GM21526 (cell line): ENCODE measurements at regions not wholly inside any gene's neighbourhood (a gene's known extent, or its start where the extent isn't known, plus 50 kb on each side); places are given as distances from the start of the nearest gene placed in this dataset.
"Not testable (repeated sequence)": the region's sequence is repeated elsewhere in the genome, so short reads cannot be mapped to it uniquely, and the experiment has no call there.

Experiments
- ATAC-seq: cut with Tn5 transposase; IDR thresholded peaks from one replicate; pipeline ENCODE4 v1.9.1; 2021; ENCODE audit warnings: moderate library complexity; ENCODE audit not compliant: unreplicated experiment, low FRiP score

DNA sequence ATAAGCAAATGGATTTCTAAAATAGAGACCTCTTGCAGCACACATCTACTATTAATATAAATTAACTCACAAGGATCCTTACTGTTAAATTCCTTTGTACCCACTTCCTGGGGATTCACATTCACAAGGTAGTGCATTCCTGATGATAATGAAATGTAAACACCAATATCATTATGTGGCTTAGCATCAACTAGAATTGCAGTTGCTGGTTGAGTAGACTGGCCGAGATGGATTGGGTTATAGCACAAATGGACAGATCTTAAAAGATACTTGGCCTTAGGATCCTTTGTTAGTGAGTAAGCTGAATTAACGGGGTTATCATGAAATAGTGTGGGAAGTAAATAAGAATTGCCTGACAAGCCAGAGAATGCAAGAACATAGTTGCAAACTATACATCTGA is 369.1 kb downstream of the AEBP2 start:
- no peak for ATAC-seq

DNA sequence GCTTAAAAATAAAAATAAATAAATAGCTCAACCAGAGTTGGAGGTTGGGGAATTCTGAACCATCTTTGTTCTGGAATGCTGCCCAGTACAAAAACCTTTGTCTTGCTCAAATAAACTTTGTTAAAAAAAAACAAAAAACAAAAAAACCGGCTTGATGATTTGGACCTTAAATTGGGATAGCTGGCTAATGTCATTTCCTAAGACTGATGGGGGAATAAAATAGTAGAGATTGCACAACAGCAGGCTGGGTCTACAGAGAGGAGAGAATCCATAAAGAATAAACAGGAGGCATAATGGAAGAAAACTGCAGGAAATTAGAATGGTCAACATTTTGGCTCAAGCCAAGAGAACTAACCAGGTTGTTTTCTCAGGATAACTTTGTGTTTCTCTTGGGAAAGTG is 370.9 kb downstream of the AEBP2 start:
- no peak for ATAC-seq

DNA sequence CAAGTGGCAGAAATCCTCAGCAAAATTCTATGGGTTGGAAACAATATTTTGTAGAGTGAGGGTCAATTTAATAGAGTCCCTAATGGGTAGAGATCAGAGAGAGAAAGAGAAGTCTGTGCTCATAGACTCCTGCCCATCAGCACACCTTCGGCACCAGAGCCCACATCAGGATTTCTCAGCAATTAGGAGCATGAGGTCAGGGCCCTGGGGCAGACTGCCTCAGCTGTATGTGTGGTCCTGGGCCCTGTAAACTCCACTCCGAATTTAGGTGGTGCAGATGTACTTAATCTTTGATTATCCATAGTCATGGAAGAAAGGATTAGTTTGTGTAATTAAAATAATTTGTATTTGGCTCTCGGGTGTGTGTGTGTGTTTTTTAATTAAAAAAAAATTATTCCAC is 372.6 kb downstream of the AEBP2 start:
- no peak for ATAC-seq

DNA sequence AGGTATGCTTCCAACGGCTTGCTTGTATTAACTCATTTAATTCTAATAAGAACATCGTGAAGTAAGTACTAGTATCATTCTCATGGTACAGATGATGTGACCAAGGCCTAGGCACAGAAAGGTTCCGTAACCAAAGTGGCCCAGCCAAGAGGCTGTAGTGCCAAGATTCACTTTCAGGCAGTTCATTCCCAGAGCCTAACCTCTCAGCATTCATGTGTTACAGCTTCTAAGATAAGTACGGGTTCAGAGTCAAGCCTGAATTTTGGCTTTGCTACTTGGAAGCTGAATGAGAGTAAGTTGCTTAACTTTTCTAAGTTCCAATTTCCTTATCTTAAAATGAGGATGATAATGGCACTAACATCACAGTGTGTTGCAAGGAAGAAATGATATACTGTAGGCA is 379.9 kb downstream of the AEBP2 start:
- no peak for ATAC-seq

DNA sequence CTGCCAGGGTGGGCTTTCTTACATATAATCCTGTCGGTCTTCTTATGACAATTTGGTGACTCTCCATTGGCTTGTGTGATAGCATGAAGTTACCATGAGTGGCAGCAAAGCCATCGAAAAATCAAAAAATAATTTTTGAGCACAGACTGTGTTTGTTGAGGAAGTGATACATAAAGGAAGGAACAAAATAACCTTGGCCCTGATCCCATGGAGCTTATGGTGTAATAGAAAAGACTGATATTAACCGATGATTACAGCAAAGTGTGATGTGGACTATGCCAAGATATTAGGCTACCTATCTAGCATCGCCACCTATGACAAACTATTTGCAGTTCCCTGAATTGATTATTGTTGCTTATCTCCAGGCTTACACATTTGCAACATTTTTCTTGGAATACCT is 383.2 kb downstream of the AEBP2 start:
- ATAC-seq, result no peak

DNA sequence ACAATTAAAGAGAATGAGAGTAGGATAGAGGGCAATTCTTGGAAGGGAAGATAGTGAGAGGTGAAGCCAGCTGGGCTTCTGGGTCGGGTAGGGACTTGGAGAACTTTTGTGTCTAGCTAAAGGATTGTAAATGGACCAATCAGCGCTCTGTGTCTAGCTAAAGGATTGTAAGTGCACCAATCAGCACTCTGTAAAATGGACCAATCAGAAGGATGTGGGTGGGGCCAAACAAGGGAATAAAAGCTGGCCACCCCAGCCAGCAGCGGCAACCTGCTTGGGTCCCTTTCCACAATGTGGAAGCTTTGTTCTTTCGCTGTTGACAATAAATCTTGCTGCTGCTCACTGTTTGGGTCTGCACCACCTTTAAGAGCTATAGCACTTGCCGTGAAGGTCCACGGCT is 384.0 kb downstream of the AEBP2 start:
- not testable (repeated sequence) for ATAC-seq

DNA sequence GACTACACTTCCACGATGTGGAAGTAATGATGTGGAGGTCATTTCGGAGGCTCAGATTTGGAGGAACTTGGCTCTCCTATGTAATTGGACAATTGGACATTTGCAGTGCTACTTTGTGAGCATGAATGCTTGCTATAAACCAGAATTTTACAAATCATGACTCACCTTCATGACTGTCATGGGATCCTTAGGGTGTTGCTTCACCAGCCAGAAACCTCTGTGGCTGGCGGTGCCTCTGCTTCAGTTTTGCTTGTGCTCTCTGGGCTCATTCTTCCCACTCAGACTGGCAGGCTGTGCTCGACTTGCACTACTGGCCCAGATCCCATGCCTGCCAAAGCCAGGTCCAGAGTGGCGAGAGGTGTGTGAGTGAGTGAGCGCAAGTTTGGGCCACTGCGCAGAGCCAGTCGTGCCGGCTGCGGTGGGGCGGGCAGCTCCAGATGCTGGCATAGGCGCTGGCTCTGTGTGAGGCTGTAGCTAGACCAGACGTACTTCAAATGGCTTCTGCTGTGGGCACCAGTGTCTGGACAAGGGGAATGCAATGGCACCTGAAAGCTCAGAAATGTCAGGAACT is 387.8 kb downstream of the AEBP2 start:
- ATAC-seq, result no peak

DNA sequence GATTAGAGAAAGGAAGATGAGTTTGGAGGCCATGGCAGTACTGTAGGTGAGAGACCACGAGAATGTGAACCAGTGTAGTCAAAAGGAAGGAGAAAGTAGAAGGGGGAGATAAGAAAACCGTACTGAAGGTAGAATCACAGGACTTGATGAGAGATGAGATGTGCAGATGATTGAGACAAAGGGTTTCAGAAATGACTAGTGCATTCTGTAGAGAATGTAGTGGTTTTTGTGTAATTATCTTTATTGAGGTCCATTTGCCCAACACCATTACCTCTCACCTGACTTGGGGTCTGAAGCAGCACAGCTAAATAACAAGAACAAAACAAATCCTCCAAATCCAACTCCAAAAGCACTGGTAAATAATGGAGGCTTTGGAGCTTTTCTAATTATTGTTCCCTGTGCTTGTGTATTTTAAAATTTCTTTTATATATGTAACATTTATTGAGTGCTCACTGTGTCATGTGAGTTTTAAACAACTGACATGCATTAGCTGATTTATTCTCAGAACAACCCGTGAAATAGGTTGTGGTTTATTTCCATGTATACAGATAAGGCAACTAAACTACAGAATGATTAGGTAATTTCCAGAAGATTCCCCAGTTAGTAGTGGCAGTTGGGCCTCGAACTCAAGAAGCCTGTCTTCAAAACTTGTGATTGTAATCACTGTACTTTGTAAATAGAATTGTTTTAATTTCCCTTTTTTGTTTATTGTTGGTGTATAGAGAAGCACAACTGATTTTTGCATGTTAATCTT is 390.0 kb downstream of the AEBP2 start:
- no peak for ATAC-seq

DNA sequence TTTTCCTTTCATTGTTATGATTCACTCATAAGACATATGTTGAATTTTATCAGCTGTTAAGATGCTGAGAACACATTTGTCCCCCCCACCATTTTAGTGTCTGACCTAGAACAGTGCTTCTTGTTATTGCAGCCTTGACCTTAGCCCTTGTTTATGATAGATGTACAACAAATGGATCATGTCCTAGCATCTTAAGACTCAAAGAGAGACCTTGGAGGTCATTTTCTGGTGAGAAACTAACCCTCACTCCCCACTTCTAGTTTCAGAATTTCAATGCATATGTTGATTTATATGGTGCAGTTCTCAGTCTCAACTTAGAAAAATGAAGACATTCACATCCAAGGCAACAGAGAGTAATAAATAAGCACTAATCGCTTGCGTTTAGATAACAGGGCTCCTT is 391.2 kb downstream of the AEBP2 start:
- no peak for ATAC-seq

DNA sequence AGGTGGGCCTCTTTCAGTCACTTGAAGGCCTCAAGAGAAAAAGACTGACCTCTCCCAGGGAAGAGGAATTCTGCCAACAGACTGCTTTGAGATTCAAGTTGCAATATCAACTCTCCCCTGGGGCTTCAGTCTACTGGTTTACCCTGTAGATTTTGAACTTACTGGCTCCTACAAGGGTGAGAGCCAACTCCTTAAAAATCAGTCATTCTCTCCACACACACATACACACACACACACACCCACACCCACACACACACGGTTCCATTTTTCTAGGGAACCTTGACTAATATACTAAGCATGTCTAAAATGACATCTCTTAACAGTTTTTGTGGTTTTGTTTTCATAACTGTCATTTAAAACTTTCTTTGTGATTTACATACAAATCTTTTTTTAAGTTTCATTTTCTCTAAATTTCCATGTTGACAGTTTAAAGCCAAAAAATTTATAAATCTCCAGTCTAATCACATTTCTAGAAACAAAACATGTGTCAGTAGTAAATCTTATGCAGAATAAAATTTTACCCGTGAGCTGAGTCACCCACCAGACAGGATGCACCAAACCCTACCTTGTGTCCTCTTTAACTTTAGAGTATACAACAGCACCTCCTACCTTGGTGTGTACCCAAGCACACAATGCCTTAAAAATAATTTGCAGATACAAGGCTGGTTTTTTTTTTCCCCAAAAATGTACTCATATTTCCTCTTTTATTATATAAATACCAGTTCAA is 394.6 kb downstream of the AEBP2 start:
- ATAC-seq, result no peak

DNA sequence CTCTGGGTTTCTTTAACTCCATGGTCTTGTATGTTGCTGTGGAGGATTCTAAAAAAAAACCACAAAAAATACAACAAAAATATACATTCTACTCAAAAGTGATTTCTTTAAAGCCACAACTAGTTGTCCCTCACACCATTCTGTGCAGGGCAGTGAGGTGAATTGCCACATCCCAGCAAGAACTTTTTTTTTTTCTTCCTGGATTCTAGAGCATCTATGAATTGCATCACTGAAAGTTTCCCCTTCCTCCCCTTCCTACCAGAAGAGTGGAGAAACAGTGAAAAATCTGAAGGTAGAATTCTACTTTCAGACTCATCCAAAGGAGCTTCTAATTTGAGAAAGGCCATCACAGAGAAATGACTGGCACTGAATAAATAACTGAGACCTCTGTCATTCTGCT is 395.3 kb downstream of the AEBP2 start:
- ATAC-seq, result no peak

DNA sequence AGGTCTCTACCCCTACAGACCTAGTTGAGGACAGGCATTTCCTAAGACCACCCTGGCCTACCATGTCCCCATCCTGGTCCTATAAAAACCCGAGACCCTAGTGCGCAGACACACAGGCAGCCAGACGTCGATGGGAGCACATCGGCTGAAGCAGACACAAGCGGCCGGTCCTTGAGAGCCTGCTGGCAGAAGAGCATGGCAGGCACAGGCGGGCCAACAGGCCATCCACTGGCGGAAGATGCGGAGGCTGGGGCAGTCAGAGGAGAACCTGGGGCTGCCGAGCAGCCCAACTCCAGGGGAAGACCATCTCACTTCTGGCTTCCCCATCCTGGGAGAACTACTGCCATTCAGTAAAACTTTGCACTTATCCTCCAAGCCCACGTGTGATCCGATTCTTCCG is 396.8 kb downstream of the AEBP2 start:
- no peak for ATAC-seq

DNA sequence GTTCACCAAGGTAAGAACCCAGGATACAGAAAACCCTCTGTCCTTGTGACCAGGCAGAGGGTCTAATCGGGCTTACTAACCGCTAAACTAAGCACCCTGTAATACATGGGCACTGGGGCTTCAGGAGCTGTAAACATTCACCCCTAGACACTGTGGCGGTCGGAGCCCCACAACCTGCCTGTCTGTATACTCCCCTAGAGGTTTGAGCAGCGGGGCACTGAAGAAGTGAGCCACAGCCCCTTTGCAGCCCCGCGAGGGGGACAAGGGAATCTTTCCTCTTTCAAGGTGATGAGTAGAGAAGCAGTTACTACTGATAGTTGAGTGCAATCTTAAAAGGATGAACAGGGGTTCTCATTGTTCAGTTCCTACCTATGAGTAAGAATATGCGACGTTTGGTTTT is 397.2 kb downstream of the AEBP2 start:
- ATAC-seq, result no peak

DNA sequence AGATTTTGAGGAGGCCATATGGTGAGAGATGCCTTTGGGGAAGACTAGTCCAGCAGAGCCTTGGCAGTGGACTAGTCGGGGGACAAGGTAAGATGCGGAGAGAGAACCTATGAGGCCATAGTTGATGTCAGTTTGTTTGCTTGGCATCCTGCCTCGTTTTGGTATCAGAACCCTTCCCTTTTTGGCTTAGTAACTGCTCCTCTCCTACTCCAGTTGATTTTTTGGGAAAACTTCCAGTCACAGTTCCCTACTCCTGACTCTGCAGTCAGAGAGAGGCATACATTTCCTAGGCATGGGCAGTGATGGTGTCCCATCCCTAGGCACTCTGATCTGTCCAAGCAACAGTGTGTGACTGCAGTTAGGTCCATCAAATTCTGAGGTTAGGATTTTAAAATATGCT is 398.3 kb downstream of the AEBP2 start:
- ATAC-seq, result no peak

DNA sequence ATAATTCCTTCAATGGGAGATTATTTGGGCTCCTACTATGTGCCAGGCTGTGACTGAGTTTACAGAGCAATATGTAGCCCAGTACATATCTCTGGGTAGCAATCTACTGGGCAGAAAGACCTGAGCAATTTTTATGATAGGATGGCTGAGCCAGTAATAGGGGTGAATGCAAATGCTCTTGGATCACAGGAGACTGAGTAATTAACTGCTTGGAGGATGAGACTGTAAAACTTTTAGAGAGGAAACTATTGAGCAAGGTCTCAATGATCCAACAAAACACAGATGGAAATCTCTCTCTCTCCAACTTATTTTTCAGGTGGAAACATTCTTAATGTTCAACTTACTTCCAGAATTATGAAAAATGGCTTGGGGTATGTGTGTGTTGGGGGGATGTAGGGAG is 402.2 kb downstream of the AEBP2 start:
- ATAC-seq, result no peak

DNA sequence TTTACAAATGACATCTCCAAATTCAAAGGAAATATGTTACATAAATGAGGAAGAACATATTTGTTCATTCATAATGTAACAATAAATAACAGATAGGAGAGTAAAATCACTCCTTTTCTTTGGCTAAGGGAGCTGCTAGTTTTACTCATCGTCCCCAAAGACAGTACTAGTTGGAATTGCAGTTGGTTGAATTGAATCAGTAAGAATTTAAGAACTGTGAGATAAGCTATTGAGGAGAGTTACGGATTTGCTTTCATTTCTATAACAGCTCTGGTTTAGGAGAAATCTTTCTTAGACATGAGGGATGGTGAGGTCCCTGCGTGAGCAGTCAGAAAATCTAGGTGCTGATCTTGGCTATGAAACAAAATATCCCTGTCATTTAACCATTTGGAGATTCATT is 402.8 kb downstream of the AEBP2 start:
- ATAC-seq, result no peak

DNA sequence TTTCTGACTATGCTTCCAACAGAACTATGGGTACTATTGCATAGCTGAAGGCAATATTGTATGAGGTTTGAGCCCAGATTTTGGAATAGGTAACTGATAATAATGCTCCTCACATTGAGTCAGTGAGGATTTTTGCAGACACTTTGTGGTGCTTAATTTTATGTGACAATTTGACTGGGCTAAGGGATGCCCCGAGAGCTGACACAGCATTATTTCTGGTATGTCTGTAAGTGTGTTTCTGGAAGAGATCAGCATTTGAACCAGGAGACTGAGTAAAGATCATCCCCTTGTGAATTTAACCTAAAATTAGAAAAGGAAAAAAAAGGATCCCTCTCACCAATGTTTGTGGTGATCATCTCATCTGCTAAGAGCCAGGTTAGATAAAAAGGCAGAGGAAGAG is 404.9 kb downstream of the AEBP2 start:
- ATAC-seq, result no peak

DNA sequence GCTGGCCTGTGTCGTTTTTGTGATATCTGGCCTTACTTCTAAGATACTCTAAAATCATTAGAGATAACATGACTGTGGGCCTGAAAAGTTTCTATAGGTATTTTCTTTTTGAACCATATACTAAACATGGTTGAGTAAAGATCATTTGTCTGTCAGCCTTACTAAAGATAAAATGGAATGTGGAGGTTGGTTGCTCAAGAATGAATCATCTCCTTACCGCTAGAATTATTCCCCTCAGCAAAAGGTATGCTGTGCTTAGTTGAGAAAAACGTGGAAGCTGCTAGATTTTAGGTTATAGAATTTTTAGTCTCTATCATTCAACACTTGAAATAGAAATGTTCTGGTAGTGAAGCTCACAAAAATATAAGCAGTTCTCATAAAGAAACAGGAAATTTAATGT is 407.3 kb downstream of the AEBP2 start:
- no peak for ATAC-seq

DNA sequence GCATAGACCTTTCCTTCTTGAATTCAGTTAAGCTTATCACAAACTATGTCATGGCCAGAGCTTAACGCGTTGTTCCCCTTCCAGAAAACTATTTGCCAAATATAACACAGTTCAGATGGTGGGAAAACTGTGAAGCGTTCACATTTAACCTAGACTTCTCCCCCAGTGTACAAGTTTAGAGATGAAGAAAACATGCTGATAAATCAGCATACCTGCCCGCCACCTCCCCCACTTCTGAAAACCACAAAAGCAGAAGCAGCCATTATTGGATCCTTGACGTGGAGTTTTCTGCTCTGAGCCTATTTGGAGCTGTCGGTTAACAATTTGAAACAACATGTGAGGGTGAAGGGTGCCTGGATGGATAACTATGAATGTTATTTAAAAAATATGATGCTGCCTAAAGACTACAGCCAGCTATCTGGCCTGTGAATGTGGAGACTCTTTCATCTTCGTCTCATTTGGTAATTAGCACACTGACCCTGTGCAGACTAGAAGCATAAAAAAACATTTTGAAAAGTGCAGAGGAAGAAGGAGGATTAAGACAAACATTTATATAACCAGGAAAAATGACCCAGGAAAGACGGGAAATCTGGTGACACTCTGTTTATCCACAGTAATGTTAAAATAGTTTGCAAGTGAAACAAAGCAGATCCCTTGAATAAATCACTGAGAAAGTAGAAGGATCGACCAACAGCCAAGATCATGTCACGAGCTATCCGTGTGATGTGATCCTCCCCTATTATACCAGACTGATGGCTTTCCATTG is 408.2 kb downstream of the AEBP2 start:
- no peak for ATAC-seq

DNA sequence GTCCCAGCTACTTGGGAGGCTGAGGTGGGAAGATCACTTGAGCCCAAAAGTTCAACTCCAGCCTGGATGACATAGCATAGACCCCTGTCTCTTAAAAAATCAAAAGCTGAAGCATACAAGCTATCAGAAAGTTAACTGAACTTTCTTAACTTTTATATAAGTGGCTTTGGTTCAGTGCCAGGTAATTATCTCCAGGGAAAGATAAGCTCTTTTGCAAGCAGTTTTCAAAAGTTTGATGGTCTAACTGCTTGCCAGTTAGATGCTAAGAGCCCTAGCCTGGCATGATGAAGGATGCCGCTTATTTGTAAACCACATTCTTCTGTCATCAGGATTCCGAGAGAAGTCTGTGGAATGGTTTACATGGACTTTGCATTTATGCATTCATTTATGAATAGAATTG is 409.1 kb downstream of the AEBP2 start:
- ATAC-seq, result no peak

DNA sequence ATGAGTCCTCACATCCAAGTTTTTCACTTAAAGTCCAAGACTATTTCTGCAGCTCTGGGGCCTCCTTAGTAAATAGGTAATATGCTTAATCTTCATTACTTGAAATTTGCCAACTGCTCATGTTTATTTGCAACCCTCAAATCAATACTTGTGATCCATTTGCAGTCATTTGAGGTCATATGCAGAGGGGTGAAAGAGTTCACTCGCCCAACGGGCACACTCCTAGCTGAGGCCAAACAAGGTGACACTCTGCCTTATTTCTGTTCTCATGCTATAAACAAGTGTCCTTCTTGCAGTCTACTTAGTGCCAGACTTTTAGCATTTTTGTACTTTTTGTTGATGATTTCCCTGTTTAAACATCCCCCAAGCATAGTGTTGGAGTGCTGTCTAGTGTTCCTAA is 409.9 kb downstream of the AEBP2 start:
- no peak for ATAC-seq
